HL-60 (cell line): ENCODE measurements at regions not wholly inside any gene's neighbourhood (a gene's known extent, or its start where the extent isn't known, plus 50 kb on each side); places are given as distances from the start of the nearest gene placed in this dataset.

ENCODE experiments used
- DNase-seq, 2 experiments: peaks; one replicate each; pipeline ENCODE4 v3.0.0-alpha.2; 2010 to 2020; ENCODE audit warnings: low read depth in 1 of 2, low spot score in 1 of 2
- H3K27ac ChIP-seq: fragments of 250-450 bp; sonication (Bioruptor Pico); replicated peaks from 2 replicates; pipeline ENCODE4 v1.5.1; 2020; ENCODE audit warnings: mild to moderate bottlenecking, moderate library complexity
- H3K27me3 ChIP-seq: fragments of 250-450 bp; sonication (Bioruptor Pico); 2 replicates; pipeline ENCODE4 v1.5.1; 2021; ENCODE audit warnings: mild to moderate bottlenecking, moderate library complexity; ENCODE audit not compliant: insufficient read depth, poor library complexity, severe bottlenecking
- H3K4me3 ChIP-seq: replicated peaks from 2 replicates; pipeline ENCODE4 v1.5.1; 2011; ENCODE audit warnings: mild to moderate bottlenecking, control low read depth, low read length; ENCODE audit not compliant: insufficient read depth
- GABPA ChIP-seq: IDR thresholded peaks from 2 replicates; pipeline ENCODE4 v1.6.1; 2012; ENCODE audit warnings: low read depth
- POLR2AphosphoS5 ChIP-seq: IDR thresholded peaks from 2 replicates; pipeline ENCODE4 v1.6.1; 2012; ENCODE audit warnings: low read depth
- SPI1 ChIP-seq: IDR thresholded peaks from 2 replicates; pipeline ENCODE4 v1.6.1; 2012; ENCODE audit warnings: low read depth, mild to moderate bottlenecking, borderline replicate concordance
- TF ChIP-seq, protein P1 (sequence below): IDR thresholded peaks from one replicate; pipeline ENCODE4 v1.5.1; 2011; ENCODE audit warnings: low read length, control low read depth, inconsistent platforms; ENCODE audit not compliant: insufficient read depth
- TF ChIP-seq, protein P2 (sequence below): IDR thresholded peaks from 2 replicates; pipeline ENCODE4 v1.6.1; 2012; ENCODE audit warnings: low read depth; ENCODE audit not compliant: insufficient replicate concordance

DNA sequence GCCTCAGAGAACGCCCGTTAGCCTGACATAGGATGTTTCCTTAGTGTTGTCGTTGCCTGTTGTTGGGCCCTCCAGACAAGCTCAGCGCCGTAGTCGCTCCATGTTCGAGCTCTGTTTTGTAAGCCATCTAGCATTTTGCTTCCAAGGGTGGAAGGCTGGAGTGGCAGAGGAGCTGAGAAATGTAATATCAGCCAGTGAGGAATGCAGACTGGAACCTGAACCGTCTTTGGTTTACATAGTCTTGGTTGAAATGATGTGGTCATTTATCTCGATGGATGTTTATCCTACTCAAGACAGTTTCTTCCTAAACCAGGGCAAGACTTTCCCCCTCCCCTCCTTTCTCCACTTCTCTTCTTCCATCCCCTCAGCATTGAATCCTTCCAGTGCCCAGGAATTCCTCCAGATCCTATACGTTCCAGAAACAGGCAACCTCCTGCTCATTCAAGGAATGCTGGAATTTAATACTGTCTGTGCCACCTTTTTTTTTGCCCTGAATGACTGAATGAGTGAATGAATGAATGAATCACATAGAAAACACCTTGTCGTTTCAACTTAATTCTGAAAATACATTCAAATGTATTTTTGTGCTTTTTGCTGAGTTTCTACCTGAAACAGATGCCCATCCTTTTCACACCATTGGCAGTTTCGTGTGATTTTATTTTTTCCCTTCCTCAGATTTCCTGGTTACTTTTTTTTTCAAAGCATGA lies 109.5 kb upstream of the MBNL2 start:
- H3K4me3 ChIP-seq = no peak overlapping the region
- H3K27me3 ChIP-seq = peaks cover 24% of the 10 kb centered on the region
- H3K27ac ChIP-seq = no peak overlapping the region
- TF ChIP-seq, protein P1, sequence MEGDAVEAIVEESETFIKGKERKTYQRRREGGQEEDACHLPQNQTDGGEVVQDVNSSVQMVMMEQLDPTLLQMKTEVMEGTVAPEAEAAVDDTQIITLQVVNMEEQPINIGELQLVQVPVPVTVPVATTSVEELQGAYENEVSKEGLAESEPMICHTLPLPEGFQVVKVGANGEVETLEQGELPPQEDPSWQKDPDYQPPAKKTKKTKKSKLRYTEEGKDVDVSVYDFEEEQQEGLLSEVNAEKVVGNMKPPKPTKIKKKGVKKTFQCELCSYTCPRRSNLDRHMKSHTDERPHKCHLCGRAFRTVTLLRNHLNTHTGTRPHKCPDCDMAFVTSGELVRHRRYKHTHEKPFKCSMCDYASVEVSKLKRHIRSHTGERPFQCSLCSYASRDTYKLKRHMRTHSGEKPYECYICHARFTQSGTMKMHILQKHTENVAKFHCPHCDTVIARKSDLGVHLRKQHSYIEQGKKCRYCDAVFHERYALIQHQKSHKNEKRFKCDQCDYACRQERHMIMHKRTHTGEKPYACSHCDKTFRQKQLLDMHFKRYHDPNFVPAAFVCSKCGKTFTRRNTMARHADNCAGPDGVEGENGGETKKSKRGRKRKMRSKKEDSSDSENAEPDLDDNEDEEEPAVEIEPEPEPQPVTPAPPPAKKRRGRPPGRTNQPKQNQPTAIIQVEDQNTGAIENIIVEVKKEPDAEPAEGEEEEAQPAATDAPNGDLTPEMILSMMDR = no peak
- TF ChIP-seq POLR2AphosphoS5 = no peak
- no peak for TF ChIP-seq GABPA
- no peak for DNase-seq

DNA sequence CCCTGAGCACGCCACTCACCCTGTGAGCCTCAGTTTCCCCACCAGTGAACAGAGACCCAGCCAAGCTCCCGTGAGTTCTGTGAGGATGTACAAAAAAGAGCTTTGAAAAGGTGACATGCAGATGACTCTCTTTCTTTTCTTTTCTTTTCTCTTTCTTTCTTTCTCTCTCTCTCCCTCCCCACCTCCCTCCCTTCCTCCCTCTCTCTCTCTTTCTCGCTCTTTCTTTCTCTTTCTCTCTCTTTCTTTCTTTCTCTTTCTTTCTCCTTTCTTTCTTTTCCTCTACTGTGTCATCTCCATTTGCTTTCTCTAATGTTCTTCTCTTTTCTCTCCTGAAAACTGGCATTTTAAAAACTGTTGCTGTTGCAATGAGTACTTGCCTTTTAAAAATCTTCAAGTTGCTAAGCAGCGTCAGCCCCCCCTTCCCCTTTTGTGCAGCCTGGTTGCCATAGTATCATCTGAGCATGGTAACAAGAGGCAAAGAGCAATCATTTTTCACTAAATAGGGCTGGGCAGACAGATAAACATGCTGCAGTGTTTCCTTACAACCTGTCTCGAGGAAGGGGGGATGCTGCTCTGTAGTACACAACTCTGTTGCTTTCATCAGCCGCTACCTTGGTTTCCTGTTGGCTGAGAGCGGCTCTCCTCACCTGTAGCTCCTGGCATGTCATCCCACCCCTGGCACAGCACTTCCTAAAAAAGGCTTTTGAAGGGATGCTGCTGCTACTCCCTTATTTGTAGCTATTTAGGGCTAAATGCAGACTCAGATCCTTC lies 108.7 kb upstream of the MBNL2 start:
- Histone ChIP-seq H3K27me3 (peaks cover 29% of the 10 kb centered on the region), H3K27ac (no peak overlapping the region), H3K4me3 (no peak overlapping the region)
- DNase-seq = no peak
- TF ChIP-seq, protein P1 = no peak
- no peak for TF ChIP-seq GABPA
- no peak for TF ChIP-seq POLR2AphosphoS5
- TF ChIP-seq, protein P2, sequence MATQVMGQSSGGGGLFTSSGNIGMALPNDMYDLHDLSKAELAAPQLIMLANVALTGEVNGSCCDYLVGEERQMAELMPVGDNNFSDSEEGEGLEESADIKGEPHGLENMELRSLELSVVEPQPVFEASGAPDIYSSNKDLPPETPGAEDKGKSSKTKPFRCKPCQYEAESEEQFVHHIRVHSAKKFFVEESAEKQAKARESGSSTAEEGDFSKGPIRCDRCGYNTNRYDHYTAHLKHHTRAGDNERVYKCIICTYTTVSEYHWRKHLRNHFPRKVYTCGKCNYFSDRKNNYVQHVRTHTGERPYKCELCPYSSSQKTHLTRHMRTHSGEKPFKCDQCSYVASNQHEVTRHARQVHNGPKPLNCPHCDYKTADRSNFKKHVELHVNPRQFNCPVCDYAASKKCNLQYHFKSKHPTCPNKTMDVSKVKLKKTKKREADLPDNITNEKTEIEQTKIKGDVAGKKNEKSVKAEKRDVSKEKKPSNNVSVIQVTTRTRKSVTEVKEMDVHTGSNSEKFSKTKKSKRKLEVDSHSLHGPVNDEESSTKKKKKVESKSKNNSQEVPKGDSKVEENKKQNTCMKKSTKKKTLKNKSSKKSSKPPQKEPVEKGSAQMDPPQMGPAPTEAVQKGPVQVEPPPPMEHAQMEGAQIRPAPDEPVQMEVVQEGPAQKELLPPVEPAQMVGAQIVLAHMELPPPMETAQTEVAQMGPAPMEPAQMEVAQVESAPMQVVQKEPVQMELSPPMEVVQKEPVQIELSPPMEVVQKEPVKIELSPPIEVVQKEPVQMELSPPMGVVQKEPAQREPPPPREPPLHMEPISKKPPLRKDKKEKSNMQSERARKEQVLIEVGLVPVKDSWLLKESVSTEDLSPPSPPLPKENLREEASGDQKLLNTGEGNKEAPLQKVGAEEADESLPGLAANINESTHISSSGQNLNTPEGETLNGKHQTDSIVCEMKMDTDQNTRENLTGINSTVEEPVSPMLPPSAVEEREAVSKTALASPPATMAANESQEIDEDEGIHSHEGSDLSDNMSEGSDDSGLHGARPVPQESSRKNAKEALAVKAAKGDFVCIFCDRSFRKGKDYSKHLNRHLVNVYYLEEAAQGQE = no peak
- TF ChIP-seq SPI1 = no peak

DNA sequence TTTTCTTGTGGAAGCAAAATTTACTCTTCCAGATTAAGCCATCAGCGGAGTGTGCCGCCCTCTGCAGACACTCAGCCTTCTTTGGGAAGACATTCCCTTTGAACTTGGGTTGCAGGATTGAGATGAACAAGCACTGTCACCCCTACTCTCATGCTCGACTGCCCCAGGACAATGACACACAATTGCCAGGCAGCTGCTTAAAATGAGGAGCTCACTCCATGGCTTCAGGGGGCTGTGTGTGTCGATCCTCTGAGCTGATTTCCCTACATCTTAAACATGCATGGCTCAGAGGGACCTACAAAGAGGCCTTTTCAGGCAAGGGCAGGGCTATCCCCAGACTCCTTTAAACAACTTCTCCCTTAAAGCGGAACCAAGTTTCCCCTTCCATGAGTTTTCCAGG lies 107.5 kb upstream of the MBNL2 start:
- H3K27ac ChIP-seq = no peak overlapping the region
- DNase-seq = no peak
- TF ChIP-seq POLR2AphosphoS5 (no peak), SPI1 (no peak), GABPA (no peak)
- TF ChIP-seq, protein P2 = no peak
- TF ChIP-seq, protein P1 = no peak
- H3K4me3 ChIP-seq = no peak overlapping the region
- H3K27me3 ChIP-seq = peaks cover 40% of the 10 kb centered on the region
